ENCODE measurements at regions not wholly inside any gene's neighbourhood (a gene's known extent, or its start where the extent isn't known, plus 50 kb on each side); places are given as distances from the start of the nearest gene placed in this dataset.

DNA sequence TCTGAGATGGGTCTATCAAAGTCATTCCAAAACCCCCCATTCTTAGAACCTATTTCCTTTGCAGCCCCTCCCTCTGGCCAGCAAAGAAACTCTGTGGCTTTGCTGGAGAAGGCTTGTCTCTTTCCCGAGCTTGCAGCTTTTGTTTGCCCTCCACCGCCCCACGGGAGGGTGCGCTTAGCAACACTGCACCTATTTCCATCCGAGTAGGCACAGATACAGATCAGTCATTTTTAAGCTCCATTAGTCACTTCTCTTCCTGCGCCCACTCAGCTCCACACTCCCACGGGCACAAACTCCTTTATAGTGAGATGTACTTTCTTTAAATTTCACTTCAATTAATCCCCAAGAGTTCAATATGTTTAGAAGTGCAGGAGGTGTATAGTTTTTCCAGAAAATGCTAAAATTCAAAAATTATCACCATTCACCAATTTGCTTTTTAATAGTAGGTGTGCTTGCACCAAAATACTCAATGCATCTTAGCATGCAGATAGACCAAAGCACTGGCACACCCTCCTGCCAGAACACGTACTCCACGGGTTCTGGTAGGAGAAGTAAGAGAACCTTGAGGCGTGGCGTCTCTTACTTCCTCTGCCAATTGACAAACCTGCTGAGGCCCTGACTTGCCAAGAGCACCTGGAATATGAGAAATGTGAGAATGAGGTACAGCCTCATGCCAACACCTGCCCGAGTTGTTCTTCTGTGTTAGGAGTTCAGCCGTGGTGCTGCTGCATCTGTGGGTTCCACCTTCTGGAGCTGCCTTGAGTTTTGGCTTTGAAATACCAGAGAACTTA, 183.7 kb downstream of the TEX29 start:
- H3K9me3 ChIP-seq, result peaks cover 0 to 5% (median 2%) of the 10 kb centered on the region in 4 donors
- intact Hi-C loops (cut with DNase I), result no loop called here
- H3K27ac ChIP-seq, result no peak overlapping the region
- H3K36me3 ChIP-seq, result no peaks in the 10 kb centered on the region
- no peaks in the 10 kb centered on the region for H3K4me1 ChIP-seq
- peaks cover 0 to 12% (median 0%) of the 10 kb centered on the region in 3 donors for H3K27me3 ChIP-seq
- no peak for TF ChIP-seq POLR2AphosphoS5 (IDR thresholded peaks at IDR 0.05)
- no peak for TF ChIP-seq EP300 (IDR thresholded peaks at IDR 0.05)
- TF ChIP-seq POLR2A (IDR thresholded peaks at IDR 0.05), result no peak
- no peak for TF ChIP-seq CTCF (IDR thresholded peaks at IDR 0.05)
- 75 to 81% methylated on average over 13 of the region's 13 CpGs for WGBS, 2 donors
- no peak for DNase-seq
- no peak overlapping the region for H3K4me3 ChIP-seq

DNA sequence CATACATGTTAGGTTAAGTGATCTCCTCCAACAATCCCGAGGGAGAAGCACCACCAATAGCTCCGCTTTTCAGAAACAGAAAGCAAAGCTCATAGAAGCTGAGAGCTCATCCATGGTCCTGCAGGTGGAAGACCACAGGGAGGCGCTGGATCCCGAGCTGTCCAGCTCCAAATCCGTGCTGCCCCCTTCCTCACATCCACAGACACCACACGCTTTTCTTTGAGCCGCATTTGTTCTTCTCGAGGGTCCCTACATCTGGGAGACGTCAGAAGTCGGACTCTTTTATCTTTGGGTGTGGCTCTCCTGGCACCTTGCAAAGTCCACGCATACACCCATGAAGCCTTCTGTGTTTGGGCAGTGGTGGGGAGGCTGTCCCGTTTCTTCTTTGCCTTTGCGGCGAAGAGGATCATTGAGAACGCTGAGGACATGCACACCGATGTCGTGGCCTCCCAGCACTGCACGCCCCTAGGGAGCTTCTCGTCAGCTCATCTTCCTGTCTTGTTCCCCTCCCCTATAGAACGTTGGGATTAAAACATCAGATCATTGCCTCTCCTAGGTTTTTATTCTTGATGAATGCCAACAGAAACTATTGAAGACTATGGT, 184.8 kb downstream of the TEX29 start:
- Histone ChIP-seq H3K27ac (no peak overlapping the region), H3K36me3 (no peaks in the 10 kb centered on the region), H3K4me3 (no peak overlapping the region), H3K9me3 (peaks cover 0 to 5% (median 2%) of the 10 kb centered on the region in 4 donors), H3K4me1 (no peaks in the 10 kb centered on the region), H3K27me3 (peaks cover 0 to 12% (median 0%) of the 10 kb centered on the region in 3 donors)
- intact Hi-C loops (cut with DNase I), result no loop called here
- WGBS, 2 donors, result 36 to 44% methylated on average over 20 of the region's 20 CpGs
- TF ChIP-seq POLR2A (IDR thresholded peaks at IDR 0.05) (no peak), CTCF (IDR thresholded peaks at IDR 0.05) (no peak), EP300 (IDR thresholded peaks at IDR 0.05) (no peak), POLR2AphosphoS5 (IDR thresholded peaks at IDR 0.05) (no peak)
- no peak for DNase-seq

- intact Hi-C loops (cut with DNase I), result no loop called here
- TF ChIP-seq EP300 (IDR thresholded peaks at IDR 0.05), result no peak
- WGBS, 2 donors, result 64 to 78% methylated on average over 6 of the region's 6 CpGs
- Histone ChIP-seq H3K27ac (no peak overlapping the region), H3K4me3 (no peak overlapping the region), H3K9me3 (peaks cover 0 to 5% (median 2%) of the 10 kb centered on the region in 4 donors), H3K36me3 (no peaks in the 10 kb centered on the region), H3K27me3 (peaks cover 0 to 12% (median 0%) of the 10 kb centered on the region in 3 donors), H3K4me1 (no peaks in the 10 kb centered on the region)
- no peak for DNase-seq
These were observed 185.7 kb downstream of the TEX29 start for GRCh38 chr13:111506125-111506524.

DNA sequence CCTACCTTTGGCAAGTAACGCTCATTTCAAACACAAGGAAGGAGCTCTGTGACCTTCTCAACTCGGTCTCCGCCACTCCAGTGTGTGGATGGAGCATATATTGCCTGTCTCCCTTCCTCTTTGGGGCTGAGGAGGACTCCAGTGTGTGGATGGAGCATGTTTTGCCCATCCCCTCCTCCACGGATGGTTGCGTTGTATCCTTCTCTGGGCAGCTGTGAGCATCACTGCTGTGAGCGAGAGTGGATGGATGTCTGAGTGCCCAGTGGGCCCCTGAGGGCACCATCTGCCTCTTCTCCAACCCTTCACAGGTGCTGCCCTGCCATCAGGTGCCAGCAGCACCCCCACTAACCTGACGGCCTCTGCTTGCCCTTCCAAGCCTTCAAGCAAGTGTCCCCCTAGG, 186.2 kb downstream of the TEX29 start:
- intact Hi-C loops (cut with DNase I), result no loop called here
- H3K4me3 ChIP-seq, result no peak overlapping the region
- TF ChIP-seq POLR2A (IDR thresholded peaks at IDR 0.05), result no peak
- H3K27me3 ChIP-seq, result peaks cover 0 to 12% (median 0%) of the 10 kb centered on the region in 3 donors
- no peak for DNase-seq
- H3K4me1 ChIP-seq, result no peaks in the 10 kb centered on the region
- peaks cover 0 to 2% (median under 1%) of the 10 kb centered on the region in 4 donors for H3K9me3 ChIP-seq
- no peaks in the 10 kb centered on the region for H3K36me3 ChIP-seq
- 62 to 78% methylated on average over 7 of the region's 7 CpGs for WGBS, 2 donors
- no peak overlapping the region for H3K27ac ChIP-seq

DNA sequence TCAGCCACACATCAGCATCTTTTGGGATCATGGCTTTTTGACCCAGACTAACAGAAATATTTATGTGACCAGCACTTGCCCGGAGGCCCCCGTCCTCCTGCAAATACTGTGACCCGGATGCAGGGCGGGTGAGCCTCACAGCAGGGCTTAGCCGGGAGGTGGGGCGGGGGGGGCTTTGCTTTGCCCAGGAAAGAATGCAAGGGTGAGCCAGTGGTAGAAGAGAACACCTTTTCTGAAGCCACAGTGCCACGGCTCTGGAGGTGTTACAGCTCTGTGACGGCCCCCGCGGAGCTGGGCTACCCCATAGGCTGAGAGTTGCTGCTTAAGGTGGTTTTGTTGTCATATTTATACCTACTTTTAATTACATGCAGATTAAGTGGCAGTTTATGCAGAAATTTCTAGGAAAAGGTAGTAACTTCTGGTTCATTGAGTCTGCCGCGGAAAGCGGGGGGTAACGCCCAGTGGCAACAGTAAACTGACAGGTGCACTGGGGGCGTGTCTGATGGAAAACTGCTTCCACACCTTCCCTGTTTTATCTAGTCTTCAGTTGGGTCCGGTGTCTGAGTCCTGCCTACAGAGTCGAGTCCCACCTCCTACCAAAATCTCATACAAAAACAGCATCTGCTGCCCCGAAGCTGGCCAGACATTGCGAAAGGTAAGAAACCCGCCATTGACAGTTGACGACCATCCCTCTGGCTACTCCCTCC, 187.9 kb downstream of the TEX29 start:
- DNase-seq, result no peak
- 78 to 86% methylated on average over 21 of the region's 21 CpGs for WGBS, 2 donors
- H3K27ac ChIP-seq, result no peak overlapping the region
- no peak overlapping the region for H3K4me3 ChIP-seq
- no peaks in the 10 kb centered on the region for H3K36me3 ChIP-seq
- H3K27me3 ChIP-seq, result peaks cover 0 to 16% (median 10%) of the 10 kb centered on the region in 3 donors
- no peaks in the 10 kb centered on the region for H3K9me3 ChIP-seq
- TF ChIP-seq CTCF (IDR thresholded peaks at IDR 0.05), result no peak
- H3K4me1 ChIP-seq, result no peaks in the 10 kb centered on the region
- intact Hi-C loops (cut with DNase I), result no loop called here

Measured in sigmoid colon (tissue), 6 donors.